Inferior parietal cortex (tissue), 1 donor: ENCODE measurements at regions not wholly inside any gene's neighbourhood (a gene's known extent, or its start where the extent isn't known, plus 50 kb on each side); places are given as distances from the start of the nearest gene placed in this dataset.

ENCODE experiments used
- DNase-seq: peaks from one replicate; pipeline ENCODE4 v3.0.0-alpha.2; 2016; ENCODE audit errors: extremely low spot score

GRCh38 chr1:168387781-168388760 lies 107.4 kb downstream of the TBX19 start:
- no peak for DNase-seq

GRCh38 chr1:168386949-168387586 lies 106.4 kb downstream of the TBX19 start:
- no peak for DNase-seq

- DNase-seq: no peak
These were observed 105.8 kb downstream of the TBX19 start for GRCh38 chr1:168386492-168386891.

GRCh38 chr1:168381850-168382249 lies 101.2 kb downstream of the TBX19 start:
- DNase-seq: no peak

GRCh38 chr1:168380945-168381344 lies 100.3 kb downstream of the TBX19 start:
- no peak for DNase-seq

- no peak for DNase-seq
These were observed 98.6 kb downstream of the TBX19 start for GRCh38 chr1:168379104-168379860.

GRCh38 chr1:168375566-168376300 lies 95.1 kb downstream of the TBX19 start:
- no peak for DNase-seq

- DNase-seq: no peak
These were observed 93.9 kb downstream of the TBX19 start for GRCh38 chr1:168374566-168374965.

- DNase-seq: no peak
These were observed 93.2 kb downstream of the TBX19 start for GRCh38 chr1:168373869-168374268.

- no peak for DNase-seq
These were observed 92.2 kb downstream of the TBX19 start for GRCh38 chr1:168372861-168373371.

GRCh38 chr1:168372307-168372706 lies 91.6 kb downstream of the TBX19 start:
- no peak for DNase-seq

GRCh38 chr1:168371477-168371876 lies 90.8 kb downstream of the TBX19 start:
- DNase-seq: no peak

- no peak for DNase-seq
These were observed 89.9 kb downstream of the TBX19 start for GRCh38 chr1:168370586-168370985.

GRCh38 chr1:168369655-168370054 lies 89.0 kb downstream of the TBX19 start:
- DNase-seq: no peak

GRCh38 chr1:168368131-168368530 lies 87.5 kb downstream of the TBX19 start:
- no peak for DNase-seq

GRCh38 chr1:168365719-168366479 lies 85.2 kb downstream of the TBX19 start:
- no peak for DNase-seq
